H1 (cell line): ENCODE measurements at regions not wholly inside any gene's neighbourhood (a gene's known extent, or its start where the extent isn't known, plus 50 kb on each side); places are given as distances from the start of the nearest gene placed in this dataset.

Experiments used
- CTCF ChIA-PET: fragments of 300-600 bp; sonication (Branson Sonifier 250); formaldehyde crosslinking; loops from one replicate; lab custom pipeline; 2021; ENCODE audit not compliant: partially characterized antibody; lab: Charles Lee
- POLR2A ChIA-PET: fragments of 300-600 bp; sonication (Branson Sonifier 250); formaldehyde crosslinking; loops from one replicate; lab custom pipeline; 2021; ENCODE audit warnings: inconsistent platforms; ENCODE audit not compliant: partially characterized antibody; lab: Charles Lee
- DNase-seq, 2 experiments: peaks; one replicate each; pipeline versions ENCODE4 v3.0.0 to v3.0.0-alpha.2; 2010 to 2022; ENCODE audit warnings: low spot score in 2 of 2, low read depth in 1 of 2, mixed read lengths in 1 of 2
- FAIRE-seq: peaks from 2 replicates; lab custom pipeline; 2011; peaks lifted over from hg19 to GRCh38; lab: Jason Lieb, UNC
- H2AFZ ChIP-seq: 2 replicates; pipeline ENCODE4 v1.8.1; 2012; ENCODE audit warnings: low read length, inconsistent platforms
- H2AK5ac ChIP-seq: 2 replicates; pipeline ENCODE4 v1.6.1; 2013; ENCODE audit warnings: low read depth, low read length
- H2BK120ac ChIP-seq: replicated peaks from 2 replicates; pipeline ENCODE3; 2013; ENCODE audit warnings: low read depth, low read length, inconsistent platforms
- H2BK12ac ChIP-seq: 2 replicates; pipeline ENCODE4 v1.6.1; 2013; ENCODE audit warnings: low read depth, low read length
- H2BK15ac ChIP-seq: 2 replicates; pipeline ENCODE4 v1.6.1; 2013; ENCODE audit warnings: low read length
- H2BK20ac ChIP-seq: 2 replicates; pipeline ENCODE4 v1.6.1; 2013; ENCODE audit warnings: low read length
- H2BK5ac ChIP-seq: 2 replicates; pipeline ENCODE4 v1.6.1; 2013; ENCODE audit warnings: low read depth, low read length
- H3K14ac ChIP-seq: 2 replicates; pipeline ENCODE4 v1.6.1; 2013; ENCODE audit warnings: inconsistent platforms; ENCODE audit not compliant: insufficient read length
- H3K18ac ChIP-seq: 2 replicates; pipeline ENCODE4 v1.6.1; 2013; ENCODE audit warnings: low read length; ENCODE audit errors: extremely low read depth
- H3K23ac ChIP-seq: 2 replicates; pipeline ENCODE4 v1.6.1; 2013; ENCODE audit warnings: inconsistent platforms; ENCODE audit not compliant: insufficient read length
- H3K23me2 ChIP-seq: 2 replicates; pipeline ENCODE4 v1.6.1; 2013; ENCODE audit warnings: low read depth, low read length
- H3K27ac ChIP-seq: 2 replicates; pipeline ENCODE4 v1.6.1; 2011; ENCODE audit warnings: low read depth, low read length, inconsistent platforms
- H3K27me3 ChIP-seq, 4 experiments: replicated peaks in 1 of 4; 1 replicate in 1 of 4; 2 replicates in 3 of 4; pipeline versions ENCODE4 v1.6.1 to v1.8.1; 2011 to 2013; ENCODE audit warnings: low read length in 3 of 4, mild to moderate bottlenecking in 3 of 4, inconsistent platforms in 2 of 4, mixed read lengths in 2 of 4, moderate library complexity in 1 of 4; ENCODE audit not compliant: control insufficient read depth in 3 of 4, insufficient read depth in 3 of 4; ENCODE audit errors: extremely low read depth in 1 of 4
- H3K36me3 ChIP-seq, 4 experiments: 2 replicates each; pipeline versions ENCODE4 v1.6.1 to v1.8.1; 2011 to 2013; ENCODE audit warnings: mild to moderate bottlenecking in 4 of 4, low read length in 3 of 4, moderate library complexity in 2 of 4, control low read depth in 1 of 4, inconsistent platforms in 1 of 4; ENCODE audit not compliant: insufficient read depth in 4 of 4, control insufficient read depth in 2 of 4
- H3K4ac ChIP-seq: replicated peaks from 2 replicates; pipeline ENCODE3; 2013; ENCODE audit warnings: low read length, low read depth, mixed read lengths, inconsistent platforms; ENCODE audit not compliant: insufficient read length
- H3K4me1 ChIP-seq, 4 experiments: replicated peaks in 1 of 4; 1 replicate in 1 of 4; 2 replicates in 3 of 4; pipeline versions ENCODE4 v1.6.1 to v1.8.1; 2011 to 2013; ENCODE audit warnings: low read length in 3 of 4, inconsistent platforms in 2 of 4, mixed read lengths in 1 of 4; ENCODE audit not compliant: insufficient read depth in 4 of 4, control insufficient read depth in 3 of 4
- H3K4me2 ChIP-seq, 2 experiments: 2 replicates each; pipeline versions ENCODE4 v1.6.1 to v1.8.1; 2011 to 2013; ENCODE audit warnings: low read depth in 2 of 2, low read length in 2 of 2, control low read depth in 1 of 2, inconsistent platforms in 1 of 2, mild to moderate bottlenecking in 1 of 2; ENCODE audit not compliant: insufficient read depth in 1 of 2
- H3K4me3 ChIP-seq, 4 experiments: fragments of 200-600, 300-600 bp in 1 of 4; sonication (generic), shearing (Covaris generic), sonication (Bioruptor Twin) in 1 of 4; 2 replicates each; pipeline versions ENCODE4 v1.5.1 to v1.8.1; 2011 to 2016; ENCODE audit warnings: low read length in 4 of 4, low read depth in 3 of 4, control low read depth in 2 of 4, inconsistent platforms in 2 of 4, mild to moderate bottlenecking in 2 of 4, mixed read lengths in 1 of 4, moderate library complexity in 1 of 4; ENCODE audit not compliant: insufficient read depth in 2 of 4; ENCODE audit errors: extremely low read depth in 1 of 4
- H3K56ac ChIP-seq: replicated peaks from 2 replicates; pipeline ENCODE3; 2013; ENCODE audit warnings: low read depth, mild to moderate bottlenecking, mixed read lengths, low read length, inconsistent platforms; ENCODE audit not compliant: insufficient read length
- H3K79me1 ChIP-seq: 2 replicates; pipeline ENCODE4 v1.6.1; 2013; ENCODE audit warnings: low read depth, low read length, control low read depth
- H3K79me2 ChIP-seq, 2 experiments: 2 replicates each; pipeline versions ENCODE4 v1.6.1 to v1.8.1; 2012 to 2013; ENCODE audit warnings: low read length in 2 of 2, mild to moderate bottlenecking in 2 of 2, inconsistent platforms in 1 of 2; ENCODE audit not compliant: insufficient read depth in 2 of 2, control insufficient read depth in 1 of 2
- H3K9ac ChIP-seq, 4 experiments: replicated peaks in 1 of 4; 1 replicate in 1 of 4; 2 replicates in 3 of 4; pipeline versions ENCODE4 v1.6.1 to v1.8.1; 2011 to 2013; ENCODE audit warnings: low read depth in 3 of 4, low read length in 3 of 4, control low read depth in 2 of 4, mild to moderate bottlenecking in 2 of 4, moderate library complexity in 2 of 4, inconsistent platforms in 1 of 4; ENCODE audit errors: extremely low read depth in 1 of 4
- H3K9me3 ChIP-seq, 2 experiments: 2 replicates each; pipeline versions ENCODE4 v1.6.1 to v1.8.1; 2012 to 2013; ENCODE audit warnings: mild to moderate bottlenecking in 2 of 2, moderate library complexity in 2 of 2, control low read depth in 1 of 2, inconsistent platforms in 1 of 2, low read depth in 1 of 2, low read length in 1 of 2, mixed read lengths in 1 of 2; ENCODE audit not compliant: insufficient read depth in 2 of 2
- H4K20me1 ChIP-seq, 2 experiments: replicated peaks in 1 of 2; 2 replicates each; pipeline versions ENCODE3 to v1.8.1; 2011 to 2013; ENCODE audit warnings: inconsistent platforms in 2 of 2, low read length in 2 of 2, mild to moderate bottlenecking in 1 of 2; ENCODE audit not compliant: insufficient read depth in 2 of 2, control insufficient read depth in 1 of 2
- H4K5ac ChIP-seq: 2 replicates; pipeline ENCODE4 v1.6.1; 2013; ENCODE audit warnings: low read length, low read depth, mixed read lengths, inconsistent platforms; ENCODE audit not compliant: insufficient read length
- H4K8ac ChIP-seq: 2 replicates; pipeline ENCODE4 v1.8.0; 2013; ENCODE audit warnings: mild to moderate bottlenecking, moderate library complexity, low read length, inconsistent platforms; ENCODE audit not compliant: insufficient read depth; ENCODE audit errors: extremely low read depth
- H4K91ac ChIP-seq: replicated peaks from 2 replicates; pipeline ENCODE3; 2013; ENCODE audit warnings: low read length, mixed read lengths, inconsistent platforms; ENCODE audit not compliant: insufficient read length
- CHD1 ChIP-seq: IDR thresholded peaks from 2 replicates; pipeline ENCODE4 v1.6.1; 2012; ENCODE audit warnings: low read depth, low read length, improper control_type of control experiment
- CREB1 ChIP-seq: IDR thresholded peaks from 2 replicates; pipeline ENCODE4 v1.6.1; 2012; ENCODE audit warnings: inconsistent platforms
- HDAC6 ChIP-seq: IDR thresholded peaks from one replicate; pipeline ENCODE4 v1.7.1; 2012; ENCODE audit warnings: low read depth, mild to moderate bottlenecking, inconsistent platforms, low read length, moderate library complexity
- JUND ChIP-seq: IDR thresholded peaks from 2 replicates; pipeline ENCODE4 v1.6.1; 2011; ENCODE audit warnings: mild to moderate bottlenecking, improper control_type of control experiment, low read length
- NRF1 ChIP-seq: IDR thresholded peaks from 2 replicates; pipeline ENCODE4 v1.6.1; 2011; ENCODE audit warnings: mild to moderate bottlenecking, low read depth, low read length, improper control_type of control experiment
- POLR2A ChIP-seq, 2 experiments: IDR thresholded peaks; 1 replicate in 1 of 2; 2 replicates in 1 of 2; pipeline ENCODE4 v1.6.1; 2011; ENCODE audit warnings: low read depth in 2 of 2, low read length in 2 of 2, mild to moderate bottlenecking in 2 of 2; ENCODE audit errors: control extremely low read depth in 1 of 2
- RAD21 ChIP-seq, 2 experiments: IDR thresholded peaks in 1 of 2; conservative IDR thresholded peaks in 1 of 2; 2 replicates each; pipeline ENCODE4 v1.6.1; 2011; ENCODE audit warnings: low read depth in 2 of 2, low read length in 2 of 2, improper control_type of control experiment in 1 of 2, inconsistent platforms in 1 of 2, mild to moderate bottlenecking in 1 of 2, moderate library complexity in 1 of 2
- RBBP5 ChIP-seq: IDR thresholded peaks from 2 replicates; pipeline ENCODE4 v1.7.1; 2012; ENCODE audit warnings: low read depth, mild to moderate bottlenecking, inconsistent platforms, low read length, moderate library complexity, borderline replicate concordance
- RFX5 ChIP-seq: IDR thresholded peaks from 2 replicates; pipeline ENCODE4 v1.6.1; 2011; ENCODE audit warnings: low read depth, low read length, improper control_type of control experiment, borderline replicate concordance
- SIN3A ChIP-seq, 2 experiments: IDR thresholded peaks in 1 of 2; conservative IDR thresholded peaks in 1 of 2; 2 replicates each; pipeline ENCODE4 v1.6.1; 2011 to 2012; ENCODE audit warnings: low read length in 2 of 2, improper control_type of control experiment in 1 of 2, low read depth in 1 of 2, mild to moderate bottlenecking in 1 of 2
- SP2 ChIP-seq: IDR thresholded peaks from 2 replicates; pipeline ENCODE4 v1.6.1; 2012; ENCODE audit warnings: mild to moderate bottlenecking, low read length, inconsistent platforms
- TAF7 ChIP-seq: optimal IDR thresholded peaks from 2 replicates; pipeline ENCODE3; 2011; ENCODE audit warnings: low read depth, mild to moderate bottlenecking, inconsistent platforms, low read length, moderate library complexity, borderline replicate concordance
- TEAD4 ChIP-seq: IDR thresholded peaks from 2 replicates; pipeline ENCODE4 v1.6.1; 2012; ENCODE audit warnings: low read depth, low read length, inconsistent platforms, mixed read lengths
- YY1 ChIP-seq: IDR thresholded peaks from 2 replicates; pipeline ENCODE4 v1.6.1; 2011; ENCODE audit warnings: low read depth, mild to moderate bottlenecking, low read length

GRCh38 chr6:74937936-74938335 lies 267.9 kb downstream of the COL12A1 start:
- H3K9ac ChIP-seq, result no peak overlapping the region
- no peak overlapping the region for H3K4ac ChIP-seq
- no peak overlapping the region for H2BK120ac ChIP-seq
- ChIA-PET CTCF (interaction anchor here (0.6 to 2.8 kb wide), 2 partner anchors 266 to 495 kb away, joined by 3 to 10 read pairs; no protein-coding TSS in a partner anchor), POLR2A (no interaction called here)
- H3K23me2 ChIP-seq, result no peaks in the 10 kb centered on the region
- H2BK5ac ChIP-seq, result no peak overlapping the region
- FAIRE-seq (no peak), DNase-seq (no peak)
- H3K36me3 ChIP-seq, result no peaks in the 10 kb centered on the region
- no peak overlapping the region for H3K18ac ChIP-seq
- H3K4me1 ChIP-seq, result no peaks in the 10 kb centered on the region
- H3K27ac ChIP-seq, result no peak overlapping the region
- no peak overlapping the region for H3K14ac ChIP-seq
- no peak overlapping the region for H2AK5ac ChIP-seq
- no peak for TF ChIP-seq RAD21 (IDR thresholded peaks at IDR 0.05 in 1 of 2, conservative IDR thresholded peaks at IDR 0.05 in 1 of 2; ENCODE audit: low read depth in 2 of 2, low read length in 2 of 2)
- no peak for TF ChIP-seq RBBP5
- TF ChIP-seq NRF1, result no peak
- TF ChIP-seq TAF7, result no peak
- TF ChIP-seq YY1, result no peak
- no peak for TF ChIP-seq CREB1
- no peak for TF ChIP-seq JUND
- no peak for TF ChIP-seq RFX5
- TF ChIP-seq TEAD4, result no peak
- TF ChIP-seq SIN3A (conservative IDR thresholded peaks at IDR 0.05 in 1 of 2, IDR thresholded peaks at IDR 0.05 in 1 of 2; ENCODE audit: low read depth in 1 of 2, low read length in 2 of 2), result no peak
- no peak for TF ChIP-seq SP2
- TF ChIP-seq HDAC6, result no peak
- TF ChIP-seq POLR2A (IDR thresholded peaks at IDR 0.05; ENCODE audit: control extremely low read depth in 1 of 2, low read depth in 2 of 2, low read length in 2 of 2), result no peak
- no peak for TF ChIP-seq CHD1
- H3K56ac ChIP-seq, result no peak overlapping the region
- H3K4me2 ChIP-seq, result no peak overlapping the region
- no peaks in the 10 kb centered on the region for H3K9me3 ChIP-seq
- no peaks in the 10 kb centered on the region for H4K20me1 ChIP-seq
- H3K27me3 ChIP-seq, result no peaks in the 10 kb centered on the region
- no peak overlapping the region for H2BK15ac ChIP-seq
- no peaks in the 10 kb centered on the region for H3K79me2 ChIP-seq
- H3K23ac ChIP-seq, result no peak overlapping the region
- H2BK12ac ChIP-seq, result no peak overlapping the region
- H2BK20ac ChIP-seq, result no peak overlapping the region
- no peak overlapping the region for H2AFZ ChIP-seq
- H4K5ac ChIP-seq, result no peak overlapping the region
- H3K79me1 ChIP-seq, result no peaks in the 10 kb centered on the region
- H3K4me3 ChIP-seq, result no peak overlapping the region
- no peak overlapping the region for H4K8ac ChIP-seq
- H4K91ac ChIP-seq, result no peak overlapping the region
